A549 (cell line): ENCODE measurements at regions not wholly inside any gene's neighbourhood (a gene's known extent, or its start where the extent isn't known, plus 50 kb on each side); places are given as distances from the start of the nearest gene placed in this dataset.

Experiments used
- ATAC-seq, 2 experiments: fragments of 200-7000 bp in 1 of 2; fragments of >200 bp in 1 of 2; cut with Nextera tagmentation in 1 of 2; cut with Tn5 transposase in 1 of 2; 3 replicates each; pipeline versions ENCODE4 v1.8.0 to v1.9.1; 2018 to 2020; ENCODE audit warnings: mild to moderate bottlenecking in 1 of 2, moderate library complexity in 1 of 2
- CTCF ChIA-PET: fragments of 300-600 bp; sonication (Branson Sonifier 250); formaldehyde crosslinking; extraction: SDS; loops from one replicate; lab custom pipeline; 2021; ENCODE audit warnings: antibody characterized with exemption, inconsistent platforms; lab: Yijun Ruan, JAX
- POLR2A ChIA-PET: fragments of 350-600 bp; formaldehyde crosslinking; extraction: SDS; loops from one replicate; lab custom pipeline; 2021; ENCODE audit warnings: antibody characterized with exemption, inconsistent platforms; lab: Yijun Ruan, JAX
- DNase-seq, 2 experiments: peaks; one replicate each; pipeline versions ENCODE4 v3.0.0 to v3.0.0-alpha.2; 2011 to 2016; ENCODE audit warnings: low read depth in 1 of 2, low spot score in 1 of 2
- FAIRE-seq: peaks from 2 replicates; lab custom pipeline; 2011; peaks lifted over from hg19 to GRCh38; lab: Jason Lieb, UNC
- H3K27ac ChIP-seq, 2 experiments: fragments of >200 bp; sonication (Bioruptor Twin); formaldehyde crosslinking; 3 replicates each; pipeline ENCODE4 v1.5.1; 2016 to 2017
- H3K4me1 ChIP-seq: fragments of >200 bp; sonication (Bioruptor Twin); formaldehyde crosslinking; 3 replicates; pipeline ENCODE4 v1.6.1; 2016
- H3K4me2 ChIP-seq: fragments of >200 bp; sonication (Bioruptor Twin); formaldehyde crosslinking; 3 replicates; pipeline ENCODE4 v1.6.1; 2016
- H3K4me3 ChIP-seq: fragments of >200 bp; sonication (Bioruptor Twin); formaldehyde crosslinking; 3 replicates; pipeline ENCODE4 v1.5.1; 2016
- H3K9me3 ChIP-seq: fragments of >200 bp; sonication (Bioruptor Twin); formaldehyde crosslinking; 3 replicates; pipeline ENCODE4 v1.6.1; 2016
- ATOH8 ChIP-seq: fragments of 250-450 bp; sonication (Bioruptor Pico); IDR thresholded peaks from 2 replicates; pipeline ENCODE4 v1.5.0; 2020; ENCODE audit warnings: low read depth, mild to moderate bottlenecking, moderate library complexity
- BHLHE40 ChIP-seq: IDR thresholded peaks from 2 replicates; pipeline ENCODE4 v1.6.1; 2012; ENCODE audit warnings: low read depth, low read length, inconsistent platforms
- CBX2 ChIP-seq: fragments of 200-600 bp; sonication (generic); IDR thresholded peaks from 2 replicates; pipeline ENCODE4 v1.6.1; 2016; ENCODE audit warnings: low read depth, mild to moderate bottlenecking, borderline replicate concordance
- CEBPB ChIP-seq, 2 experiments: fragments of >200 bp in 1 of 2; sonication (Bioruptor Twin) in 1 of 2; formaldehyde crosslinking in 1 of 2; IDR thresholded peaks; 2 replicates each; pipeline ENCODE4 v1.6.1; 2012 to 2016
- CHD2 ChIP-seq: fragments of 150-350 bp; IDR thresholded peaks from 2 replicates; pipeline ENCODE4 v1.6.1; 2014; ENCODE audit warnings: low read length; ENCODE audit not compliant: partially characterized antibody
- E2F6 ChIP-seq: IDR thresholded peaks from 2 replicates; pipeline ENCODE4 v1.6.1; 2012; ENCODE audit warnings: low read depth, borderline replicate concordance
- EHF ChIP-seq: fragments of 250-450 bp; sonication (Bioruptor Pico); IDR thresholded peaks from 2 replicates; pipeline ENCODE4 v1.5.0; 2020; ENCODE audit warnings: mild to moderate bottlenecking
- EHMT2 ChIP-seq: fragments of 200-600 bp; sonication (generic); IDR thresholded peaks from 2 replicates; pipeline ENCODE4 v1.6.1; 2016; ENCODE audit warnings: antibody characterized with exemption, low read depth, mild to moderate bottlenecking, moderate library complexity
- ELK1 ChIP-seq: fragments of 150-350 bp; IDR thresholded peaks from 2 replicates; pipeline ENCODE4 v1.6.1; 2014; ENCODE audit warnings: low read depth, mild to moderate bottlenecking, low read length
- EP300 ChIP-seq, 2 experiments: fragments of >200 bp; sonication (Bioruptor Twin); formaldehyde crosslinking; IDR thresholded peaks; 2 replicates in 1 of 2; 3 replicates in 1 of 2; pipeline ENCODE4 v1.6.1; 2016 to 2017
- ESRRA ChIP-seq: fragments of 150-350 bp; IDR thresholded peaks from 2 replicates; pipeline ENCODE4 v1.6.1; 2014; ENCODE audit warnings: mild to moderate bottlenecking, low read length, borderline replicate concordance
- FOSB ChIP-seq: fragments of 250-450 bp; sonication (Bioruptor Pico); IDR thresholded peaks from 2 replicates; pipeline ENCODE4 v1.5.0; 2020; ENCODE audit warnings: mild to moderate bottlenecking, moderate library complexity
- FOSL2 ChIP-seq, 2 experiments: fragments of 450-650 bp in 1 of 2; fragments of >200 bp in 1 of 2; sonication (Bioruptor Twin) in 1 of 2; formaldehyde crosslinking; IDR thresholded peaks; 2 replicates each; pipeline versions ENCODE4 v1.5.0 to v1.6.1; 2016 to 2020; ENCODE audit warnings: mild to moderate bottlenecking in 1 of 2, moderate library complexity in 1 of 2
- FOXS1 ChIP-seq: fragments of 250-450 bp; sonication (Bioruptor Pico); IDR thresholded peaks from 2 replicates; pipeline ENCODE4 v1.5.0; 2020; ENCODE audit warnings: mild to moderate bottlenecking, moderate library complexity
- GATA3 ChIP-seq: IDR thresholded peaks from 2 replicates; pipeline ENCODE4 v1.6.1; 2012; ENCODE audit warnings: borderline replicate concordance
- HES2 ChIP-seq: fragments of >200 bp; sonication (Bioruptor Twin); formaldehyde crosslinking; IDR thresholded peaks from 2 replicates; pipeline ENCODE4 v1.6.1; 2016
- HOXB13 ChIP-seq: fragments of 250-450 bp; sonication (Bioruptor Pico); IDR thresholded peaks from 2 replicates; pipeline ENCODE4 v1.5.0; 2020; ENCODE audit warnings: low read depth, mild to moderate bottlenecking, moderate library complexity
- KDM5A ChIP-seq: fragments of 200-600 bp; sonication (generic); IDR thresholded peaks from 2 replicates; pipeline ENCODE4 v1.6.1; 2016; ENCODE audit warnings: antibody characterized with exemption, mild to moderate bottlenecking
- MAFK ChIP-seq: fragments of 450-650 bp; IDR thresholded peaks from 2 replicates; pipeline ENCODE4 v1.6.1; 2014; ENCODE audit not compliant: partially characterized antibody
- MYC ChIP-seq: IDR thresholded peaks from 2 replicates; pipeline ENCODE4 v1.6.1; 2012; ENCODE audit warnings: mild to moderate bottlenecking, inconsistent platforms, low read length, improper control_type of control experiment, borderline replicate concordance
- NR3C1 ChIP-seq: fragments of >200 bp; sonication (Bioruptor Twin); formaldehyde crosslinking; IDR thresholded peaks from 3 replicates; pipeline ENCODE4 v1.6.1; 2017
- PHF8 ChIP-seq: fragments of 200-600 bp; sonication (generic); IDR thresholded peaks from 2 replicates; pipeline ENCODE4 v1.6.1; 2016; ENCODE audit warnings: low read depth, mild to moderate bottlenecking, antibody characterized with exemption, moderate library complexity, borderline replicate concordance
- RCOR1 ChIP-seq: fragments of 150-350 bp; IDR thresholded peaks from 2 replicates; pipeline ENCODE4 v1.6.1; 2014; ENCODE audit warnings: antibody characterized with exemption, low read length, low read depth
- RNF2 ChIP-seq: fragments of 200-600 bp; sonication (generic); IDR thresholded peaks from 2 replicates; pipeline ENCODE4 v1.6.1; 2016; ENCODE audit warnings: low read depth, mild to moderate bottlenecking, antibody characterized with exemption, moderate library complexity, borderline replicate concordance
- TFCP2L1 ChIP-seq: fragments of 250-450 bp; sonication (Bioruptor Pico); IDR thresholded peaks from 2 replicates; pipeline ENCODE4 v1.5.0; 2021; ENCODE audit warnings: mild to moderate bottlenecking
- USF2 ChIP-seq: fragments of 450-650 bp; IDR thresholded peaks from 2 replicates; pipeline ENCODE4 v1.6.1; 2014; ENCODE audit warnings: antibody characterized with exemption
- ZFP36 ChIP-seq: fragments of 450-650 bp; IDR thresholded peaks from 2 replicates; pipeline ENCODE4 v1.6.1; 2014; ENCODE audit warnings: borderline replicate concordance; ENCODE audit not compliant: partially characterized antibody
- ZNF302 ChIP-seq: fragments of 250-450 bp; sonication (Bioruptor Pico); IDR thresholded peaks from 2 replicates; pipeline ENCODE4 v1.9.0; 2021; ENCODE audit warnings: inconsistent platforms, mild to moderate bottlenecking, moderate library complexity
- WGBS: methylation state at CpG from one replicate; pipeline ENCODE4 v1.1.6; 2017; ENCODE audit errors: missing lambda C conversion rate; 5-methylcytosine and 5-hydroxymethylcytosine counted together

GRCh38 chr16:85360323-85361277 lies 248.3 kb upstream of the CIBAR2 start:
- DNase-seq = no peak
- H3K27ac ChIP-seq = peak overlapping the region in 1 of 2 experiments; percentile 27; a peak in 1 of 6 replicates
- no peak for ATAC-seq
- WGBS = 71% methylated on average over 21 of the region's 38 CpGs
- no peak overlapping the region for H3K4me2 ChIP-seq
- ChIA-PET CTCF (interaction anchor here (1.0 to 2.3 kb wide), 4 partner anchors 9 to 358 kb away, joined by 3 to 17 read pairs (median 3); no protein-coding TSS in a partner anchor), POLR2A (no interaction called here)
- no peak for FAIRE-seq
- TF ChIP-seq ATOH8 (no peak), MYC (no peak), PHF8 (no peak), RNF2 (no peak), EP300 (IDR thresholded peaks at IDR 0.05) (no peak), ZNF302 (CRISPR knock-in tag) (no peak), USF2 (no peak), FOSL2 (IDR thresholded peaks at IDR 0.05) (no peak), FOSL2 (CRISPR knock-in tag; IDR thresholded peaks at IDR 0.05) (no peak), E2F6 (no peak), ZFP36 (no peak), FOXS1 (no peak), FOSB (CRISPR knock-in tag) (no peak)
- H3K4me3 ChIP-seq = no peak overlapping the region
- H3K9me3 ChIP-seq = no peaks in the 10 kb centered on the region
- H3K4me1 ChIP-seq = 0 out of 3 replicates have a peak, but pooled peaks cover 5% of the 10 kb centered on the region

- Histone ChIP-seq H3K4me3 (no peak overlapping the region), H3K4me2 (no peak overlapping the region), H3K27ac (no peak overlapping the region), H3K9me3 (no peaks in the 10 kb centered on the region), H3K4me1 (0 out of 3 replicates have a peak, but pooled peaks cover 5% of the 10 kb centered on the region)
- FAIRE-seq = no peak
- no peak for DNase-seq
- CTCF ChIA-PET = interaction anchor here (0.9 to 2.1 kb wide), 7 partner anchors 10 to 299 kb away, joined by 3 to 13 read pairs (median 4); no protein-coding TSS in a partner anchor
- TF ChIP-seq PHF8 = no peak
- TF ChIP-seq ESRRA = no peak
- no peak for ATAC-seq
- POLR2A ChIA-PET = no interaction called here
- 91% methylated on average over 14 of the region's 23 CpGs for WGBS
Measured at GRCh38 chr16:85361441-85362118, 249.3 kb upstream of the CIBAR2 start.

- no peak overlapping the region for H3K4me3 ChIP-seq
- TF ChIP-seq TFCP2L1 (CRISPR knock-in tag) = no peak
- TF ChIP-seq EHF (CRISPR knock-in tag) = no peak
- no peak for TF ChIP-seq HES2
- no peak for TF ChIP-seq NR3C1
- TF ChIP-seq MAFK = no peak
- TF ChIP-seq BHLHE40 = no peak
- TF ChIP-seq EP300 (IDR thresholded peaks at IDR 0.05) = no peak
- TF ChIP-seq MYC = no peak
- TF ChIP-seq KDM5A = no peak
- TF ChIP-seq CHD2 = no peak
- no peak for TF ChIP-seq RCOR1
- TF ChIP-seq CBX2 = no peak
- no peak for TF ChIP-seq ELK1
- TF ChIP-seq HOXB13 (CRISPR knock-in tag) = no peak
- TF ChIP-seq FOSL2 (IDR thresholded peaks at IDR 0.05) = no peak
- no peak for TF ChIP-seq FOSL2 (CRISPR knock-in tag; IDR thresholded peaks at IDR 0.05)
- TF ChIP-seq EHMT2 = no peak
- TF ChIP-seq GATA3 = no peak
- no peak for TF ChIP-seq ZFP36
- TF ChIP-seq CEBPB (IDR thresholded peaks at IDR 0.05) = no peak
- TF ChIP-seq, all 56 proteins: peak for 0
- H3K4me2 ChIP-seq = no peak overlapping the region
- CTCF ChIA-PET = interaction anchor here (0.9 to 2.1 kb wide), 6 partner anchors 9 to 298 kb away, joined by 3 to 13 read pairs (median 6); no protein-coding TSS in a partner anchor
- ATAC-seq (no peak), DNase-seq (no peak), FAIRE-seq (no peak)
- 0 out of 3 replicates have a peak, but pooled peaks cover 5% of the 10 kb centered on the region for H3K4me1 ChIP-seq
- H3K27ac ChIP-seq = no peak overlapping the region
- 65% methylated on average over 6 of the region's 6 CpGs for WGBS
- POLR2A ChIA-PET = no interaction called here
- no peaks in the 10 kb centered on the region for H3K9me3 ChIP-seq
Measured at GRCh38 chr16:85362443-85362842, 250.2 kb upstream of the CIBAR2 start.
